ENCODE measurements at regions not wholly inside any gene's neighbourhood (a gene's known extent, or its start where the extent isn't known, plus 50 kb on each side); places are given as distances from the start of the nearest gene placed in this dataset.
A peak's percentile ranks its signal among the peaks of the same experiment; 100 is the strongest.
"Not testable (repeated sequence)": the region's sequence is repeated elsewhere in the genome, so short reads cannot be mapped to it uniquely, and the experiment has no call there.

DNA sequence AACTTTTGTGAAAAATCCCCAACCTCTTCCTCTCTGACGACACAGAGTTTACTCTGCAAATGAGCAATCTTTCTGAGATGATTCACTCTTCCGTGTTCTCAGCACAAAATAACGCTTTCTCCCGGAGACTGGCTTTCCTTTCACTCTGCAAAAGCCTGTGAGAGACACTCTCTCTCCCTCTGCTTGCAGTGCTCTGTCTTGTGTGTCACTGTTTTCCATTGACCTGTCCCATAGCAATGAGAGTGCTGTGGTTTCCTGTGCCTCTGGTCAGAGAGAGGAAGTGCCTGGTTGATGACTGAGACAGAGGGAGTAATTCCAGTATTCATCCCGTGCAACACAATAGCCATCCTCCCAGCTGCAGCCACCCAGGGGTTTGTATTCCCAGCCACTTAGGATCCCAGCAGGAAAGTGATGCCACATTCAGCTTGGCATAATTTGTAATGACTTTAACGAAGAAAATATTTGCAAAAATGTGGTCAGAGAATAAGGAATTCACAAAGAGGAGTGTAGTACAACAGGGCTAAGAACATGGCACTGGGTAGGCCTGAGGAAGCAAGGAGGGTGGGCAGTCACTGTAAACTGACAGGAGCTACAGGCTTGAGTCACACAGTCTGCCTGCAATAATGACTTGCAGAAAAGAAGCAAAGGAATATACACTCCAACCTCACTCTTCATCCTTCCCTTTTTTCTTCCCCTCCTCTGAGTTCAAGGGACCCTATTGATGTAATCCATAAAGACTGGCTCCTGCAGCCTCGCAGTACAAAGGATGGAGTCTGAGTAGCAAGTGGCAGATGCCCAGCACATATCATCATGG lies 463.5 kb upstream of the RGMB start:
- peak; percentile 44 for DNase-seq (ENCODE audit: low spot score)

DNA sequence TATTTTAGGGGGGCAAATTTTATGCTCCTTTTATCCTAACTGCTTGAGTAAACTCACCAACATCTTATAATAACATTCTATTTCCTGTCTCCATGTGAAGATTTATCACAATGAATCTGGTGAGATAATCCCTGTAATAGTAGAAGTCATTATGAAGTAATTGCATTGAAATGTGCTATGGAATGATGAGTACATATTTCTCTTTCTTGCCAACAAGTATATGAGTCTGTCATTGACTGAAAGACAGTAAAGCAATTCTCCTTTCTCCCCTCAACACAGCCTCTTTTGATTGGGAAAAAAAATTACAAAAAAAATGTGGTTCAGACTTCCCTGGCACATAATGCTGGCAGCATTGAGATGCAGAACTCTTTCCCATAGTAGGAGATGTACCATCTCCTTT lies 459.2 kb upstream of the RGMB start:
- no peak for DNase-seq (ENCODE audit: low spot score)

DNA sequence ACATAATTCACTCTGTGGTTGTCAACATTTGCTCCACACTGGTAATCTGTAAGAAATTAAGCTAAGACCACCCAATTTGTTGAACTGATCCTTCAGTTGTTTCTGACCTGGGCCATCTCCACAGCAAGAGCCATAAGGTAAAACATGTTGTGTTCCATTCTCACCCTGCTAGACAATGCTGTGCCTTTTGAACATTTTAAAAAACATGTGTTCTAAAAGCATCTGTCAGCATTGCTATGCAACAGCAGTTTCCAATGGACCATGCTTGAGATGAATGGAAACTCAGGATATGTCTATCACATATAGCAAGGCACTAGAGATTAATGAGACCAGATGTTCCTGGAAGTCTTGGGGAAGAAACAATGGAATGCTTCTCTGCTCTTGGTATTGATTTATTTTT lies 455.1 kb upstream of the RGMB start:
- DNase-seq (ENCODE audit: low spot score): no peak

DNA sequence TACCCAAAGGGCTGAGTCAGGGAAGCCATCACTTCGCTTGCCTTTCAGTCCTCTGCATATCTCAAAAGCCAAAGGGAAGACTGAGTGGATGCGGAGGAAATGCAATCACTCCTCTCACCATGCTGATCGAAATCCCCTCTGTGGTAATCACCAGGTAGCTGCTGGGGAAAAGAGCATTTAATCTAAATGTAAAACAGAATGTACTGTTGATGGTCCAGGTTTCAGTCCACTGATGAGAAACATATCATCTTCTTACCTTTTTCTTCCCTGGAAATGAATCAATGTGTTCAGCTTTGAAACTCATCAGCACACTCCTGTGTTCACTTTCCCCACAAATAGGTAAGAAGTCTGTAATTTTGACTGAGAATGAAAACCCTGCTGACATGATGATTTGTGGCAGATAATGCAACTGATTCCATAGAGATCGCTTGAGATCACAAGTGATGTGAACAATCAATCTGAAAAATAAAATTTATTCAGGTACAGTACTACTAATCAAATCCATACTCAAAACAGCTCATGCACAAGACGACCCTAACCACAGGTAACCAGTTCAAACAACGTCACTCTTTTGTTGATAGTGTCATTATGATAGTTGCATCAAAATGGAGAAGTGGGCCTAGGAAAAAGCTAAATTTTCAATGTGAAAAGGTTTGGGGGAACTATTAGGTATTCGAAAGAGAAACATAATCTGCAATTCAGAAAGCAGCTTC lies 454.0 kb upstream of the RGMB start:
- no peak for DNase-seq (ENCODE audit: low spot score)

DNA sequence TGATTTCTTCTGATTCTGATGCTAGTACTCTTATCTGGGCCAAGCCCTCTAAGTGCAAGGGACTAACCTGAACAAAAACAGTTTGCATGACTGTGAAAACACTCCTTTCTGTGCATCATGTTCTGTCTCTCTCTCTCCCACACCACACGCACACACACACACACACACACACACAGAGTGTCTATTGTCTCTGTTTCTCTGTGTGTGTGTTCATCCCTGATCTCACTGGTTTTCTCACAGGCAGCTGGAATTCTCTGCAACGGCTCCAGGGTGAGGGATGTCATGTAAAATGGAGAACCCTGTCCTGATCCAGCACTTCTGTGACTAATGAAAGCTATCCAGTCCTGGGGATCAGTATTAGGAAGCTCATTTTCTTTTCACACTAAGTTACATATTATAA lies 453.1 kb upstream of the RGMB start:
- DNase-seq (ENCODE audit: low spot score): no peak

DNA sequence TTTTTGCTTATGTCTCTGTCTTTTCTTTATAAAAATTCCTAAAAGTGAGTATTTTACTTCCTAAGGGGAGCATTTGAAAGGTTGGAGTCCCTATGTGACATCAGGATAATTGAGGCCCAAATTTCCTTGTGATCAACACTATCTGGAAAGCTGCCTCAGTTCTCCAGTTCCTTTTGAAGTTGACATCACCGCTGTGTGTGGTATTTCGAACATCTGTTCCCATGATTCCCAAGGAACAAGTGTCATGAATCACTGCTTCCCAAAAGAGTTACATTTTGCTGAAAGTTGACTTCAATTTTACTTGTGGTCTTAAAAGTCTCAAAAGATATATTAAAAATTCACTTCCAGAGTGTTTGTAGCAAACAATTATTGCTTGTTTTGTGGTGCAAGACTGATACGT lies 452.1 kb upstream of the RGMB start:
- DNase-seq (ENCODE audit: low spot score): no peak

DNA sequence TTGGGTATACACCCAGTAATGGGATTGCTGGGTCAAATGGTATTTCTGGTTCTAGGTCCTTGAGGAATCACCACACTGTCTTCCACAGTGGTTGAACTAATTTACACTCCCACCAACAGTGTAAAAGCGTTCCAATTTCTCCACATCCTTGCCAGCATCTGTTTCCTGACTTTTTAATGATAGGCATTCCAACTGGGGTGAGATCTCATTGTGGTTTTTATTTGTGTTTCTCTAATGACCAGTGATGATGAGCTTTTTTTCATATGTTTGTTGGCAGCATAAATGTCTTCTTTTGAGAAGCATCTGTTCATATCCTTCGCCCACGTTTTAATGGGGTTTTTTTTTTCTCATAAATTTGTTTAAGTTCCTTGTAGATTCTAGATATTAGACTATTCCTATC lies 448.3 kb upstream of the RGMB start:
- DNase-seq (ENCODE audit: low spot score): not testable (repeated sequence)

DNA sequence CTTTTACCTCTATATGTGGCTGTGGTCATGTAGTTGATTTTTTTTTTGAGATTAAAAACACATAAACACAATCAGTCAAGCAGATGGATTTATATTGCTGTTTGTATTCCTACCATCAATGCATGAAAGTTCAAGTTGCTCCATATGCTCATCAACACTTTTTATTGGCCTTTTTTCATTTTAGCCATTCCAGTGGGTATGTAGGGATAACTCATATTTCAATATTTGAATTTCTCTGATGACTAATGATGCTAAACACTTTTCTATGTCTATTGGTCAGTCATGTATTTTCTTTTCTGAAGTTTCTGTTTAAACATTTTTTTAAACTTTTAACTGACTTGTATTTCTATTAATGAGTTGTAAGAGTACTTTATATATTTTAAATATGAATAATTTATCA lies 445.4 kb upstream of the RGMB start:
- DNase-seq (ENCODE audit: low spot score): no peak

DNA sequence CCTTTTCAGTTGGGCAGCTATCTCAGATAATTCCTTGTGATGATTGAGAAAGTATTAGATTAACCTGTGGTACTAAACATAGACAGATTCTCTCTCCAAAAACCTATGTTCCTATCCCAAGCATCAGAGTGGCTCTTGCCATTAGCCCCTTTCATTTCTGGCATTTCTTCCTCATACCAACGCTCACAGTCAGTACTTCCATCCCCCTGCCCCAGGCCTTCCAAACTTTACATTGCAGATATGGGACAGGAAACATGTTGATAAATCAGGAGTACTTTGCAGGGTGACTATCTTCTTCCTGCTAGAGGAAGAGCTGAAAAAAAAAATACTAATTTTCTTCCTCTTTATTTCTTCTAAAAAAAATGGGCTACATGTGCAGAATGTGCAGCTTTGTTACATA lies 442.6 kb upstream of the RGMB start:
- no peak for DNase-seq (ENCODE audit: low spot score)

DNA sequence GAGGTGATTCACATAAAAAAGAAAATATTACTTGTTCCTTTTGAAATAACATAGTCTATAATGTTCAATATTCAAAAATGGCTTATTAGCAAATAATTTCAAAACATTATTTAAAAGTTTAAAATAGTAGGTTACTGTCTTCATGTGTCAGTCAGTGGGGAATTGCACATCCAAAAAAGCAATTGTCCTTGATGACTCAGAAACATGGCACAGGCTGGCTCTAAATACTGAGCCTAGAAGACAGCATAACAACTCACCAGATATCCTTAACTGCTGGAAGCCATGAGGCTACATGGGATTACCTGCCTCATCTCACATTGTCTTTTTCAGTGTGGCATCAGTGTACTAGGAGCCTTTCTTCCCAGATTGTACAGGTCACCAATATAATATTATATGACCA lies 439.5 kb upstream of the RGMB start:
- DNase-seq (ENCODE audit: low spot score): no peak

DNA sequence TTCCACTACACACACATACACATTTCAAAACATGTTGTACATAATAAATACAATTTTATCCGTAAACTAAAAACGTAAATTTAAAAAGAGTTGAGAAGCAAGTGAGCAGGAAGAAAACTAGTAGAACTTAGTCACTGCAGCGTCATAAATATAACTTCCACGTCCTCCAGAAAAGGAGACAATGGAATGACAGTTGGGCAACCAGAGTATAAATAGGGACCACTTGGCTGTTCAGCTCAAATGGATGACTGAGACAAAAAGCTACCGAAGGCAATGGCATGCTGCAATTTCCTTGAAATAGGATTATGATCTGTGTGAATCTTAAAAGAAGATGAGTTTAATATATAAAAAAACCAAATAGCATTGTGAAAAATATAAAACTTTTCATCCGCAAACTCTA lies 438.5 kb upstream of the RGMB start:
- no peak for DNase-seq (ENCODE audit: low spot score)

DNA sequence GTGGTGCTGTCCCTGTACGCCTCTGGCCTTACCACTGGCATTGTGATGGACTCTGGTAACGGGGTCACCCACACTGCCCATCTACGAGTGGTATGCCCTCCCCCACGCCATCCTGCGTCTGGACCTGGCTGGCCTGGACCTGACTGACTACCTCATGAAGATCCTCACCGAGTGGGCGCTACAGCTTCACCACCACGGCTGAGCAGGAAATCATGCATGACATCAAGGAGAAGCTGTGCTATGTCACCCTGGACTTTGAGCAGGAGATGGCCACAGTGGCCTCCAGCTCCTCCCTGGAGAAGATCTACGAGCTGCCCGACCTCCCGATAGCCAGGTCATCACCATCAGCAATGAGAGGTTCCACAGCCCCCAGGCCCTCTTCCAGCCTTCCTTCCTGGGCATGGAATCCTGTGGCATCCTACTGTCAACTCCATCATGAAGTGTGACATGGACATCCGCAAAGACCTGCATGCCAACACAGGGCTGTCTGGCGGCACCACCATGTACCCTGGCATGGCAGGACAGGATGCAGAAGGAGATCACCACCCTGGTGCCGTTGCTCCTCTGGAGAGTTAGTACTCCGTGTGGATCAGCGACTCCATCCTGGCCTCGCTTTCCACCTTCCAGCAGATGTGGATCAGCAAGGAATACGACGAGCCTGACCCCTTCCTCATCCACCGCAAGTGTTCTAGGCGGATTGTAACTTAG lies 434.2 kb upstream of the RGMB start:
- DNase-seq (ENCODE audit: low spot score): no peak

DNA sequence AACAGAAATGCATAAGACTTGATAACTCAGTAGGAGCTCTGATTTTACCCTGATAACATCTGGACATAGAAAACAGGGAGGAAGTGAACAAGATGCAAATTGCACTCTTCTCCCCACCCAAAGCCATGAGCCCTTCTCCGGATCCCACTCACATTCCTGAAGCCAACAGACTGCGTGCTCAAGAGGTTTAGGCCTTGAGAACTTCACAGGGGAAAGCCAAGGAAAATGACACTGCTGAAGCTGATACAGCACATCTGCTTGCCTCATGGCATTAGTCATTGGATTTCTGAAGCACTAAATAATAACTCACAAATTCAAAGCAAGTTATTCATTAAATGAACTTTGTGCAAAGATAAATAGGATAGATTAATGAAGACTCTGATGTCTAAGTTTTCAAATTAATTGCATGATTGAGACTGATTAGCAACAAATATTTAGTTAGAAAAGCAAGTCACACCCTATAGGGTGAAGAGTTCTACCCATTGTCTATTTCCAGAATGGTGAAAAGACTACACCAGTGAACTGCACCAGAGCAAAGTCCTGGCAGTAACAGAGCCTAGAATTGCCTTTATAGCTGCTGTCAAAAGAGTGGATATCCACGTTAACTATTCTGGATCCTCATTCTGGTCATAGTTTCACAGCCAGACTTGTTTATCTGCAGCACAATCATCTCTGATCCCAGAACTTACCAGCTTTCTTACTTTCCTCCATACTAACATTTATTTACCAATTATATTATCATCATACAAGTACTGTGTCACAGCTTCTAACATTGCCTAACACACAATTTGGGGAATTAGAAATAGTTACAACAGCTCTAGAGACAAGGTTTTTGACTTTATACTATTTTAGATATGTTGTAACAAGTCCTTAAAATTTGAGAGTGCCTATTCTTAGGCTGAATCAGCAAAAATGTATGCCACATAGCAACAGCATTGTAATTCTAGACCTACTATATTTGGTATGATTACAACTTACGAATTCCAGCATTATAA lies 432.1 kb upstream of the RGMB start:
- DNase-seq (ENCODE audit: low spot score): peak; percentile 70

DNA sequence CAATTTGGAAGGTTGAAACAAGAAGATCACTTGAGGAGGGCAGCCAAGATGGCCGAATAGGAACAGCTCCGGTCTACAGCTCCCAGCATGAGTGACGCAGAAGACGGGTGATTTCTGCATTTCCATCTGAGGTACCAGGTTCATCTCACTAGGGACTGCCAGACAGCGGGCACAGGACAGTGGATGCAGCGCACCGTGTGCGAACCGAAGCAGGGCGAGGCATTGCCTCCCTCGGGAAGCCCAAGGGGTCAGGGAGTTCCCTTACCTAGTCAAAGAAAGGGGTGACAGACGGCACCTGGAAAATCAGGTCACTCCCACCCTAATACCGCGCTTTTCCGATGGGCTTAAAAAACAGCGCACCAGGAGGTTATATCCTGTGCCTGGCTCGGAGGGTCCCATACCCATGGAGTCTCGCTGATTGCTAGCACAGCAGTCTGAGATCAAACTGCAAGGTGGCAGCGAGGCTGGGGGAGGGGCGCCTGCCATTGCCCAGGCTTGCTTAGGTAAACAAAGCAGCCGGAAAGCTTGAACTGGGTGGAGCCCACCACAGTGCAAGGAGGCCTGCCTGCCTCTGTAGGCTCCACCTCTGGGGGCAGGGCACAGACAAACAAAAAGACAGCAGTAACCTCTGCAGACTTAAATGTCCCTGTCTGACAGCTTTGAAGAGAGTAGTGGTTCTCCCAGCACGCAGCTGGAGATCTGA lies 430.4 kb upstream of the RGMB start:
- not testable (repeated sequence) for DNase-seq (ENCODE audit: low spot score)

DNA sequence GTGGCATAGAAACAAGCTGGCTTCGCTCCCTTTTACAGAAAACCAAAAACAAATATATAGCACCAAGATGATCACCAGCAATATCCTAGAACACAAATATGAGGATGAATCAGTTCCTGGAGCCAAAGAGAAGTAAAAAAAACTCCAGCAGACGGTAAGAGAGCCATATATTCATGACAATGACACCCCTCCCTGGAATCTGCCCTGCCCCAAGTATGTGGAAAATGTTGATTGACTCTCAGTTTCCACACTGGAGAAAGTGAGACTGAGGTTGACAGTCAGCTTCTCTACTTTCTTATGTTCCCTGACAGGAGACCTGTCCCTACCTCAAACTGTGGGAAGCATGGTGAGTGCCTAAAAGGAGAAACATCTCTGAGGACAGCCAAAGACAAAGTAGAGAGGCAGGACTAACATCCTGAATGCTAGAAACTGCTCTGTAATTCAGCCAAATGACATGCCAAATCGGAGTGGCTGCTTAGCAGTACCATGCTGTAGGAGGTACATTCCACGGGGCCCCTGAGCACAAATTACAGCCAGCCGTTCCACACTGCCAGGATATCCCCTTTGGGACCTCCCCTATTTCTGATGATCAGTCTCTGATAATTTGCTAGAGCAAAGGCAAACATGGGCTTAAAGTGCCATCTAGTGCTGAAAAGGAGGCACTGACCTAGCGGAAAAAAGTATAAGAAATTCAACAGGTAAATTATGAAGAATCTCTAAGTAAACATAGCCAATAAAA lies 424.0 kb upstream of the RGMB start:
- peak; percentile 53 for DNase-seq (ENCODE audit: low spot score)

DNA sequence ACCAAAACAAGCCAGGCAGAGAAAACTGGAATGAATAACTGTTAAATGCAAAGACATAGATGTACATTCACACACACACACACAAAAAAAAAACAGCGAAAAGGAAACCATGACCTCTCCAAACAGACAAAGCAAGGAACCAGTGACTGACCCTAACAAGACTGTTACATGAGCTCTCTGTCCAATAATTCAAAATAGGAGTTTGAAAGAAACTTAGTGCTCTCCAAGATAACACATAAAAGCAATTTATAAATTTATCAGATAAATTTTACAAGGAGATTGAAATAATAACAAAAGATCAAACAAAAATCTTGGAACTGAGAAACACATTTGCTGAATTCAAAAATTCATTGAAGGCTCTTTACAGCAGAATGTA lies 423.5 kb upstream of the RGMB start:
- no peak for DNase-seq (ENCODE audit: low spot score)

DNA sequence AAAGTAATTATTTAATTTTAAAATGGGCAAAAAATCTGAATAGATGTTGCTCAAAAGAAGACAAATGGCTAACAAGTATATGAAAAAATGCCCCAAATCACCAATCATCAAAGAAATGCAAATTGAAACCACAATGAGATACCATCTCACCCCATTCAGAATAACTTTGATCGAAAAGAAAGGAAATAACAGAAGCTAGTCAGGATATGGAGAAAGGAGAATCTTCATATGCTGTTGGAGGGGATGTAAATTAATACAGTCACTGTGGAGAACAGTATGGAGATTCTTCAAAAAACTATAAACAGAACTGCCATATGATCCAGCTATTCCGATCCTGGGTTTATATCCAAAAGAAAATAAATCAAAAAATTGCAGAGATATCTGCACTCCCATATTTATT lies 418.5 kb upstream of the RGMB start:
- no peak for DNase-seq (ENCODE audit: low spot score)

DNA sequence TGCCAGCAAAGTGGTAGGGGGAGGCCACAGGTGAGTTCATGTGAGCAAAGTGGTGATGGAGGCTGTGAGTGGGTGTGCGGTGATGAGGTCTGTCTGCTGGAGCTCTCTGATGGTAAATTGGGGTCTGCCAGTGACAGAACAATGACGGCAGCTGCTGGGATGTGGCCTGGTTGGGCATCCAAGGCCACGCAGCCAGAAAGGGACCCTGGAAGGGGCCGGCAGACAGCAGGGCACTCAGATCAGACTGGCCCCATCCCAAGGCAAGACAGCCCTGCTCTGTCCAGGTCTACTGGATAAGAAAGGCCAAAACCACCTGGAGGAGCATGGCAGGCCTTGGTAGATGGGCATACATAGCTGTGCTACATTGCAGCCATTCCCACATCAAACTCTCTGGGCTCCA lies 412.9 kb upstream of the RGMB start:
- DNase-seq (ENCODE audit: low spot score): no peak

DNA sequence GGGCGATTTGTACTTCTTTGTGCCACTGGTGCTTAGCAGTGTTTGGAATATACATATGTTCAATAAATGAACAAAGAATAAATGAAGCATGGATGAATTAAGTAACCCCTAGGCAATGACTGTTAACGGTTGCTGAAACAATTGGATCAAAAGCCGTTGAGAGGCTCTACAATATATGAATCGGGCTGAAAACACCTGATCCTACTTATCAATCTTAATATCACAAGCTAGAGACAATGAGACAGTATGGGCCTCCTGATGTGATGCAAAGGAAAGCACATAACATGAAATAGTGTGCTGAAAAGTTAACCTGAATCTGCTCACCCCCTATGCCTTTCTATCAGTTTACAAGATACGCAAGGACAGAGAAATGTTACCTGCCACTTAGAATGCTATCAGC lies 410.3 kb upstream of the RGMB start:
- no peak for DNase-seq (ENCODE audit: low spot score)

DNA sequence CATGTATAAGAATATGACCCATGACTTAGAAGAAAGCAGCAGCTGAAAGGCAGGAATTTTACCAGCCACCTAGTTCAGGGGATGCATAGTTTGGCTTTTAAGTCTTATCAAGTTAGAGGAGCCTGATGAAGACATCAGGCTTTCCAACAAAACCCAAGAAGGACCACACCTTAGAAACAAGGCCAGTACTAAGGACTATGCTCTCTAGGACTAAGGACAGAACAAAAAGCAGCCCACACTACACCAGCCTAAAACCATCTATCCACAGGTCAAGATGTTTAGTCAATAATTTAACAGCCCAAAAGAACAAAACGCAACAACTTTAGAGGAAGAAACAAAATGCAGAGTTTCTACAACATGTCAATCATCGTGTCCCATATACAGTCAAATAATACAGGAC lies 408.9 kb upstream of the RGMB start:
- no peak for DNase-seq (ENCODE audit: low spot score)

DNA sequence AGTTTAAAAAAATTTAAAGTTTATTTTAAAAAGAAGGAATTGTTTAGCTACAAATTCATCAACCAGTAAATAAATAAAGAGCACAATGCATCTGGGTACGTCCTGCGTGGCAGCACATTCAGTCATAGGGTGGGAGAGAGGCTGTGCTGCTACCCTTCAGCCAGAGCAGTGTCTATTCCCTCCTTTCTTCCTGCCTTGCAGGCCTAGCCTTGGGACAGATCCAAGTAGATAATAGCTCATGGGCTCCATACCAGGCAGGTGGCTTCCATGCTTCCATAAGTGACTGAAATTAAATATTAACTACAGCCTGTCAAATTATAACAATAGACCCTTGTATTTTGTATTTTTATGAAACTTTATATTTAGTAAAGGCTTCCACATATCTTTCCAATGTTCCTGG lies 408.3 kb upstream of the RGMB start:
- no peak for DNase-seq (ENCODE audit: low spot score)
